Keratinocyte (primary cell): ENCODE measurements at regions not wholly inside any gene's neighbourhood (a gene's known extent, or its start where the extent isn't known, plus 50 kb on each side); places are given as distances from the start of the nearest gene placed in this dataset.

Experiments used
- CTCF ChIP-seq, 3 experiments: IDR thresholded peaks in 1 of 3; conservative IDR thresholded peaks in 1 of 3; optimal IDR thresholded peaks in 1 of 3; 2 replicates in 2 of 3; 3 replicates in 1 of 3; pipeline versions ENCODE3 to v1.5.1; 2011; ENCODE audit warnings: low read length in 3 of 3, mild to moderate bottlenecking in 3 of 3, moderate library complexity in 2 of 3, control low read depth in 1 of 3, inconsistent platforms in 1 of 3; ENCODE audit not compliant: insufficient read depth in 2 of 3; ENCODE audit errors: extremely low read depth in 1 of 3
- EZH2 ChIP-seq: IDR thresholded peaks from one replicate; pipeline ENCODE4 v1.6.1; 2012; ENCODE audit warnings: inconsistent platforms, mild to moderate bottlenecking, low read length, moderate library complexity

GRCh38 chr3:5791558-5791957, 604.1 kb downstream of the EDEM1 start:
- TF ChIP-seq CTCF (optimal IDR thresholded peaks at IDR 0.05 in 1 of 3, IDR thresholded peaks at IDR 0.05 in 1 of 3, conservative IDR thresholded peaks at IDR 0.05 in 1 of 3; ENCODE audit: extremely low read depth in 1 of 3, insufficient read depth in 2 of 3, low read length in 3 of 3) (no peak), EZH2 (no peak)
